WI38 (cell line): ENCODE measurements at regions not wholly inside any gene's neighbourhood (a gene's known extent, or its start where the extent isn't known, plus 50 kb on each side); places are given as distances from the start of the nearest gene placed in this dataset.

Experiments
- H3K4me3 ChIP-seq: 2 replicates; pipeline ENCODE4 v1.5.1; 2011; ENCODE audit warnings: low read depth, mild to moderate bottlenecking, control low read depth, low read length
- CTCF ChIP-seq: IDR thresholded peaks from 2 replicates; pipeline ENCODE4 v1.5.1; 2012; ENCODE audit warnings: low read depth, mild to moderate bottlenecking, control low read depth, low read length

GRCh38 chr7:131232768-131233167, 94.9 kb upstream of the MKLN1 start:
- TF ChIP-seq CTCF = no peak
- H3K4me3 ChIP-seq = no peak overlapping the region

GRCh38 chr7:131233193-131233592, 94.5 kb upstream of the MKLN1 start:
- no peak for TF ChIP-seq CTCF
- H3K4me3 ChIP-seq = no peak overlapping the region

GRCh38 chr7:131234719-131235488, 92.8 kb upstream of the MKLN1 start:
- no peak overlapping the region for H3K4me3 ChIP-seq
- no peak for TF ChIP-seq CTCF

GRCh38 chr7:131235489-131236317, 92.0 kb upstream of the MKLN1 start:
- no peak for TF ChIP-seq CTCF

GRCh38 chr7:131236318-131236672, 91.4 kb upstream of the MKLN1 start:
- H3K4me3 ChIP-seq = no peak overlapping the region

More at GRCh38 chr7:131235489-131236317, 92.0 kb upstream of the MKLN1 start:
- H3K4me3 ChIP-seq = no peak overlapping the region

GRCh38 chr7:131238347-131238931, 89.2 kb upstream of the MKLN1 start:
- no peak overlapping the region for H3K4me3 ChIP-seq
- TF ChIP-seq CTCF = no peak

More at GRCh38 chr7:131236318-131236672, 91.4 kb upstream of the MKLN1 start:
- no peak for TF ChIP-seq CTCF

GRCh38 chr7:131241386-131241785, 86.3 kb upstream of the MKLN1 start:
- TF ChIP-seq CTCF = no peak
- no peak overlapping the region for H3K4me3 ChIP-seq
